Activated CD4-positive, CD25-positive, alpha-beta regulatory T cell treated with anti-CD3 and anti-CD28 coated beads, Interleukin-2, amount 50 U/mL, for 24 hours (primary cell): ENCODE measurements at regions not wholly inside any gene's neighbourhood (a gene's known extent, or its start where the extent isn't known, plus 50 kb on each side); places are given as distances from the start of the nearest gene placed in this dataset.
A peak's percentile ranks its signal among the peaks of the same experiment; 100 is the strongest.
"Not testable (repeated sequence)": the region's sequence is repeated elsewhere in the genome, so short reads cannot be mapped to it uniquely, and the experiment has no call there.

Experiments used
- ATAC-seq, 2 donors: fragments of 150-1000 bp; cut with Tn5 transposase; one replicate each; pipeline ENCODE4 v1.10.0; 2021; ENCODE audit warnings: mild to moderate bottlenecking in 1 of 2, moderate library complexity in 1 of 2

DNA sequence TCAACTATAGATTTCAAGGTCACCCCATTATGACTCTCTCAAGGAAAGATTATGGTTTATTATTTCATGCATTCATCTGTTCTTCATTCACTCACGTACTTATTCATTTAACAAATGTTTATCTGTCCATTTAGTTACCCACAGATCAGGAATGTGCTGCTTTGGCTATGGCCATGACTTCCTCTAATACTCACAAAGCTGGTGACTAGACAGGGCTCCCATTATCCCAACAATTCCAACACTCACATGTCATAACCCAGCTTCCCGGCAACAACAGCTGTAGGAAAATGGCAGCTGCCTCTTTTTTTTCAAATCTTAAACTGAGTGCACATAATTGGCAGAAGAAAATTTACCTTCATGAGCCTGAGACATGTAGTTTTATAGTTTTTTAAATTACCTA is 190.8 kb upstream of the CCDC196 start:
- no peak for ATAC-seq

DNA sequence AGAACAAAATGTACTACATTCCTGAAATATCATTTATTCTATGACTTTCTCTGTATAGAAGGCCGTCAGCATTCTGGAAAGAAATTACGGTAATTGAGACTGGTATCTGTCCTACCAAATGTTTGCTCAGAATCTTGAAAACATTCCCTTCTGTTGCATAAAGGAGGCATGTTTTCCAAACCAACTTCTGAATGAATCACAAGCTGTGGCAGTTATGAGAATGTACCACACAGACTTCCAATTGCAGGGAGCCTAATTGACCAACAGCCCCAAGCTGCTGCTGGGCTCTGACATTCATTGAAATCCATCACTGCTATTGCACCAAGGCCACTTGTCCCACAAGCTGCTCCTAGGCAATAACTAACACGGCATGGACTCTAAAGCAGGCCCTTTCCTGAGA is 185.3 kb upstream of the CCDC196 start:
- no peak for ATAC-seq

DNA sequence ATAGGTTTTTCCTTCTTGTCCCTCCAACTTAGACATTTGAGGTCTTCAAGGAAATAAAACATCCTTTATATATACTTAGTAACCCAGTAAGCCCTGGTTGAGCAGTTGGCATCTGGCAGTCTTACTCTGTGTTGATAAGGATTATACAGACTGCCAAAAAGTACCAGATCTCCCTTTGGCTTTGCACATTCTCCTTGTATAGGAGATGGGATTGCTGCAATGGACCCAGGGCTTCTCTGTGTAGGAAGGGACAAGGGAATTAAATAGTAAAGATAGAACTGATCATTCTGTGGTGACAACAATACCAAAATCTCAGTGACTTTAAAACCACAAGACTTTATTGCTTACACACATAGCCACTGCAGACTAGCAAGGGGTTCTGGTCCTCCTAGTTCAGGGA is 180.1 kb upstream of the CCDC196 start:
- ATAC-seq, result no peak

GRCh38 chr14:66311058-66311457 is 175.1 kb upstream of the CCDC196 start:
- no peak for ATAC-seq

GRCh38 chr14:66311990-66312389 is 174.2 kb upstream of the CCDC196 start:
- ATAC-seq, result no peak

GRCh38 chr14:66312451-66312850 is 173.7 kb upstream of the CCDC196 start:
- no peak for ATAC-seq

DNA sequence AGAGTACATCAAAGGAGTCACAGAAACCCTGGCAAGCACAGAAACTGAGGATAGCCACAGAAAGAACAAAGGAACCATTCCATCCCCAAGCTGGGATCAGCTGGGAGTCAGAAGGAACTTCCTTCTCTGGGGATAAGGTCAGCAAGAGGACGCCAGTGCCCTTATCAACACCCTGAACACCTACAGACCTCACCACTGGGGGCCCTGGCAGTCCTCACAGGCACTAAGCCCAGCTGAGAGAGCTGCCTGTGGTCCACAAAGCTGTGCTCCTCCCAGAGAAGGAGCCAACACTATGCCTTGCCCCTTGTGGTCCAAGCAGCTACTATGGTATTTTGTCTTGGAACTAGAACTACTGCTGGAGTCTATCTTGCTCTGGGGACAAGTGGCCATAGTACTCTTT is 171.1 kb upstream of the CCDC196 start:
- ATAC-seq, result no peak

DNA sequence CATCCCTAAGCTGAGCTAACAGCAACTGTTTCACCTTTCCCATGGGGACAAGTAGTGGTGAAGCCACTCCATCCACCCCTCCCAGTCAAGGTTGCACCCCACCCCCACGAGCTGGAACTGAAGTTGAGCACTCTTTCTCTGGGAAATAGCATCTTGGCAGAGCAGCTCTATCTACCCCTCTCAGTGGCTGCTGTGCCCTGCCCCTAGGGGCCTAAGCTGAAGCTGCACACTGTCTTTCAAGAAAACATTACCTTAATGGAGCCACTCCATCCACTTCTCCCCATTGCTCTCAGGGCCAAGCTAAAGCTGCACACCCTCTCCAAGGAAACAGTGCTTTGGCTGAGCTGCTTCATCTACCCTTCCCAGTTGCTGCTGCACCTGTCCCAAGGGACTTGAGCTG is 170.6 kb upstream of the CCDC196 start:
- ATAC-seq, result no peak

DNA sequence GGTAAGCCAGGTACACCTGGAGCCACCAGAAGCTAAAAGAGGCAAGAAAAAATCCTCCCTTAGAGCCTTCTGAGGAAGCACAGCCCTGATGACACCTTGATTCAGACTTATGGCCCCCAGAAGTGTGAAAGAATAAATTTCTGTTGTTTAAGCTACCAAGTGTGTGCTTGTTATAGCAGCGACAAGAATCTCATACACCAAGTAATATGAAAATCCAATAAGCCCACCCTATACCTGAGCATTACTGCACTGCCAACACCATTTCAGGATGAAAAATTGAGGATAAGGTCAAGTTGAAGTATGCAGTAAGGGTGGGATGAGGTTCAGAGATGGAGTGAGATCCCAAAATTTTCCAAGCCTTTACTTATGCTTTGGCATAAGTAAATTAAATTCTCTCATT is 163.6 kb upstream of the CCDC196 start:
- no peak for ATAC-seq

DNA sequence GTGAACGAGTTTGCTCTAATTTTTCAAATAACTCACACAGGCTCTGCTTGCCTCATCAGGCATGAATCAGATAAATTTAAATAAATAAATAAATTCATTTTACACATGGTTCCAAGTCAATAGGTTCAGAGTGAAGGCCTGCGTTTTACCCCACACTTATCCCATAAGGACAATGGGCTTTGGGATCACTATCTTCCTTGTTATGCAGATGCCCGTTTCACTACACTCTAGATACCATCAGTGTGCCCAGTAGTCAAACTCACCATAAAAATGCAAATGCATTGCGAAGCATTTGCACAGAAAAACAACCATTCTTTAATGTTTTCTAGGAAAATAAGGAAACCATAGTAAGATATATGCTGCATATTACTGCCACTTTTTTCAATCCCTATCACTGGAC is 155.9 kb upstream of the CCDC196 start:
- no peak for ATAC-seq

DNA sequence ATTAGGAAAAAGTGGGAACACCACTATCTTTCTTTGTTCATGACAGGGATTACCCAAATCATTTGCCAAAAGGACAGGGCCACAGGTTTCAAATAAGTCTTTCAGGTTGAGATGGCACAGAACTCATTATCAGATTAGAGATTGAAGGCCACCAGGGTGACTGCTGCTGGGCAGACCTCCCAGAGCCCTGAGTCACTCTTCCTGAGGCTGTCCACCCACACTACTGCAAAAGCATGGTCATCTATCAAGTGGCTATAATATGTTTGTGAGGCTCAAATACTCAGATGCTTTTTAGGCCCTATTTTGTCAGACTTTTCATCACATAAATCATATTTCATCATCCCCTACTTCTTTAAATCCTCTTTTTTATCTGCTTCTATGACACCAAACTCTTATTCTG is 155.3 kb upstream of the CCDC196 start:
- ATAC-seq, result no peak

DNA sequence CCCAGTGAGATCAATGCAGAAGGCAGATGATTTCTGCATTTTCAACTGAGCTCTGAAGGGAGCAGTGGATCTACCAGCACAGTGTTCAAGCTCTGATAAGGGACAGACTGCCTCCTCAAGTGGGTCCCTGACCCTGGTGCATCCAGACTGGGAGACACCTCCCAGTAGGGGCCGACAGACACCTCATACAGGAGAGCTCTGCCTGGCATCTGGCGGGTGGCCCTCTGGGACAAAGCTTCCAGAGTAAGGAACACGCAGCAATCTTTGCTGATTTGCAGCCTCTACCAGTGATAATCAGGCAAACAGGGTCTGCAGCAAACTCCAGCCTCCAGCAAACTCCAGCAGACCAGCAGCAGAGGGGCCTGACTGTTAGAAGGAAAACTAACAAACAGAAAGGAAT is 152.9 kb upstream of the CCDC196 start:
- ATAC-seq, result not testable (repeated sequence)

DNA sequence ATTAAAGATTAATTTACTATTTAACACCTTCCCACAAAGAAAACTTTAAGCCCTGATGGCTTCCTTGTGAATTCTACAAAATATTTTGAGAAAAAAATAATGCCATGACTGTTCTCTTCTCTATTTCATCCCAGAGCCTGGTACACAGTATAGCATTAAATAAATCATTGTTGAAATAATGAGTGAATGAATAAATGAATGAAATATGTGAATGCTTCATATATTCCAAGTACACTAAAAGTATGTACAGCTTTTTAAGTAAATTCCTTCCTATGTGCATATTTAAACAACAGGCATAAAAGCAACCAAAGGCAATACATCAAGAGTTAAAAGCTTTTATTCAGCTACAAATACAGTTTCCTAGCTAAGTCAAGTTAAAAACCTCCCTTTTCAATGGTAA is 144.9 kb upstream of the CCDC196 start:
- ATAC-seq, result no peak

- ATAC-seq, result no peak
These were observed 140.2 kb upstream of the CCDC196 start for GRCh38 chr14:66345986-66346385.

DNA sequence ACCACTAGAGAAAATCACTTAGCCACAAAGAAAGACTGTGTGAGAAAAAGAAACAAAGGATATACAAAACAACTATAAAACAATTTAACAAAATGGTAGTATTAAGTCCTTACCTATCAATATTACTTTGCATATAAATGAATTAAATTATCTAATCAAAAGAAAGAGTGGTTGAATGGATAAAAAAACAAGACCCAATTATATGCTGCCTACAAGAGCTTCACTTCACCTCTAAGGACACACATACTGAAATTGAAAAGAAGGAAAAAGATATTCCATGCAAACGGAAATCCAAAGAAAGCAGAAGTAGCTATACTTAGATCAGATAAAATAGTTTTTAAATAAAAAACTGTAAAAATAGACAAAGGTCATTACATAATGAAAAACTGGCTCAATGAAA is 134.9 kb upstream of the CCDC196 start:
- ATAC-seq, result no peak

DNA sequence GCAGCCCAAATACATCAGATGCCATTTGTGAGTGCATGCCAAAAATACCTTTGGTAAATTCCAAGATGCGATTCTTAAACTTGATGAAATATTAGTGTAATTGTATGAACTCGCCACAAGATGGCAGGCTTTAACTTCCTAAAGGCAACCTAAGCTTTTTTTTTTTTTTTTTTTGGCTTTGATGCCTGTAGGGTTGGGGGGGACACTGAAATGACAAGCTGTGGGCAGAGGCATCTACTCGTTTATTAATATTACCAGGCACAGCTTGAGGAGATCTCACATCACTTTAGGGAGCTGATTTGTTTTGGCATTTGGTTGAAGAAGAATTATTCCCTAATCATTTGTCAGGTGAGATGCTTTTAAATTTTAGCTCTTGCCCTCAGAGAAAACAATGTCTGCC is 126.7 kb upstream of the CCDC196 start:
- peak in 1 of 2 donors; percentile 38 for ATAC-seq

- ATAC-seq, result no peak
These were observed 125.7 kb upstream of the CCDC196 start for GRCh38 chr14:66360366-66360926.

GRCh38 chr14:66361013-66361412 is 125.2 kb upstream of the CCDC196 start:
- ATAC-seq, result no peak

DNA sequence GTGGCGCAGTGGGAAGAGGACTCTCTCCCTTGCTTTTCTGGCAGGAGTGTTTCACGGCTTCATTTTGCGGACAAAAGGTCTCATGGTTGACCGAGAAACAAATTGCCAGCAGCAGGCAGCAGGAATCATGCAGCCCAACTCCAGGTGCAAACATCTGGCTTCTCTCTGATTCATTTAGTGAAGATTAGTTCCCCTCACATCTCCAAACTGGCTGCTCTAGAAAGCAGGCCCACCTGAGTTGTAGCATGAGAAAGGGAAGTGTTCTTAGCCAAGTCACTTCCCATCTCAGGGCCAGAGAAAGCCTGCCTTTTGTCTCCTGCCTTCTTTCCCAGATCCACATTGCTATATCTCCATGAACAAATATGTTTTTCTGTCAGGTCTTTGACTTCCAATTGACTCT is 120.8 kb upstream of the CCDC196 start:
- no peak for ATAC-seq

GRCh38 chr14:66369157-66369697 is 116.9 kb upstream of the CCDC196 start:
- ATAC-seq, result no peak

DNA sequence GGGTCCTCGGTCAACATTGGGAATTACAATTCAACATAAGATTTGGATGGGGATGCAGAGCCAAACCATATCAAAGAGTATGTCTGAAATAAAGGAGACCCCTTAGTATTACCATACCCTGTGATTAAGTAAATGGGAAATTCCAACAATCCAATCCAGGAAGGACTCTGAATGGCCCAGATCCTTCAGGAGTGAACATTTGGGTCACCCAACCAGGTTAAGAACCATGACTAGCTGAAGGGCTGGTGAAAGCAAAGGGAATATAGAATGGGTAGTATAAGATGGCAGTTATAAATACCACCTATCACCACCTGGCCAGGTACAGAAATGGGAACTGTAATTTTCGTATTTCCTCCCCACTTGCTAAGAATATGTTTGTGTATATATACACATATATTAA is 114.4 kb upstream of the CCDC196 start:
- ATAC-seq, result no peak

GRCh38 chr14:66375046-66375964 is 110.9 kb upstream of the CCDC196 start:
- no peak for ATAC-seq

DNA sequence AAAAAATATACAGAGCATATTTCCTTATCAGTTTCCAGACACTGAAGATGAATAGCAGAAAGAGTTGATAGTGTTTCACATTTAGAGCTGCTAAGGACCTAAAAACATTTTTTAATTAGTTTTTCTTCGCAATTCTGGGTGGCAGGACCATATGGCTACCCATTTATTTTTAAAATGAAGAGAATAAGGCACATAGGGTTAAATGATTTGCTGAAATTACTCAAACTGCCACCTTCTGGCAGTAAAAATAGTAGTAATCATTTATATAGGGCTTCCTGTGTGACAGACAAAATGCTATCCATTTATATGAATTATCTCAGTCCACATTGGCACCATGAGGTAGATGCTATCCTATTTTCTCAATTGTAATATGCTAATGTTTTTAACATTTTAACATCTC is 108.6 kb upstream of the CCDC196 start:
- ATAC-seq, result no peak
